ENCODE measurements at regions not wholly inside any gene's neighbourhood (a gene's known extent, or its start where the extent isn't known, plus 50 kb on each side); places are given as distances from the start of the nearest gene placed in this dataset.

- intact Hi-C loops (cut with micrococcal nuclease; ENCODE audit: unreplicated experiment) (no loop called here), in situ Hi-C loops (cut with HindIII; ENCODE audit: extremely low pct_ligation_motif_present, low pct_unique_long_range_greater_than_20kb) (no loop called here)
- no peaks in the 10 kb centered on the region for H4K20me1 ChIP-seq (ENCODE audit: insufficient read depth, low read length)
- H3K27me3 ChIP-seq (ENCODE audit: control insufficient read depth in 1 of 2, insufficient read depth in 2 of 2, low read length in 2 of 2) = no peaks in the 10 kb centered on the region
- no peaks in the 10 kb centered on the region for H3K79me2 ChIP-seq (ENCODE audit: insufficient read depth, low read length)
- DNase-seq (ENCODE audit: low spot score) (no peak), ATAC-seq (peak; percentile 77), FAIRE-seq (no peak)
- CTCF ChIA-PET (ENCODE audit: low intra/inter-chr PET ratio, low total read pairs) = no interaction called here
- no peak overlapping the region for H3K9ac ChIP-seq (ENCODE audit: insufficient read depth, low read depth, low read length)
- no peak overlapping the region for H3K27ac ChIP-seq (ENCODE audit: extremely low read length, insufficient read depth, low read length)
- H3K4me1 ChIP-seq (ENCODE audit: insufficient read depth, low read length) = no peaks in the 10 kb centered on the region
- POLR2A ChIA-PET = no interaction called here
- H3K4me3 ChIP-seq (replicated peaks in 1 of 3; ENCODE audit: insufficient read depth in 1 of 3, low read depth in 2 of 3, low read length in 3 of 3) = no peak overlapping the region
- no TSS peak for BruUV-seq (replicated peaks)
- WGBS (ENCODE audit: low lambda C conversion rate) = 4% methylated on average over 6 of the region's 6 CpGs
- H3K4me2 ChIP-seq (ENCODE audit: low read depth, low read length) = peak overlapping the region; percentile 14; the same call in 1 of the 2 replicates
- H3K9me3 ChIP-seq (ENCODE audit: low read length) = no peaks in the 10 kb centered on the region
- H3K36me3 ChIP-seq (replicated peaks in 1 of 2; ENCODE audit: control insufficient read depth in 1 of 2, insufficient read depth in 2 of 2, low read length in 2 of 2) = no peaks in the 10 kb centered on the region
- TF ChIP-seq ATF1 (CRISPR knock-in tag; IDR thresholded peaks at IDR 0.05) (no peak), CTCF (CRISPR knock-in tag; IDR thresholded peaks at IDR 0.05) (0 out of 2 replicates have a peak, but pooled peaks have one; percentile 15)
- no peak overlapping the region for H2AFZ ChIP-seq (ENCODE audit: low read length)
These were observed 108.1 kb upstream of the IQCM start for GRCh38 chr4:149923736-149924135.

GRCh38 chr4:149927514-149927913, 111.9 kb upstream of the IQCM start:
- Histone ChIP-seq H3K4me3 (replicated peaks in 1 of 3; ENCODE audit: insufficient read depth in 1 of 3, low read depth in 2 of 3, low read length in 3 of 3) (no peak overlapping the region), H3K9ac (ENCODE audit: insufficient read depth, low read depth, low read length) (no peak overlapping the region), H3K4me2 (ENCODE audit: low read depth, low read length) (no peak overlapping the region), H3K27me3 (ENCODE audit: control insufficient read depth in 1 of 2, insufficient read depth in 2 of 2, low read length in 2 of 2) (no peaks in the 10 kb centered on the region), H3K4me1 (ENCODE audit: insufficient read depth, low read length) (no peaks in the 10 kb centered on the region), H3K27ac (ENCODE audit: extremely low read length, insufficient read depth, low read length) (no peak overlapping the region), H3K79me2 (ENCODE audit: insufficient read depth, low read length) (no peaks in the 10 kb centered on the region), H3K36me3 (replicated peaks in 1 of 2; ENCODE audit: control insufficient read depth in 1 of 2, insufficient read depth in 2 of 2, low read length in 2 of 2) (no peaks in the 10 kb centered on the region), H4K20me1 (ENCODE audit: insufficient read depth, low read length) (no peaks in the 10 kb centered on the region), H2AFZ (ENCODE audit: low read length) (no peak overlapping the region), H3K9me3 (ENCODE audit: low read length) (no peaks in the 10 kb centered on the region)
- POLR2A ChIA-PET = no interaction called here
- DNase-seq (ENCODE audit: low spot score) (no peak), FAIRE-seq (no peak), ATAC-seq (no peak)
- CTCF ChIA-PET (ENCODE audit: low intra/inter-chr PET ratio, low total read pairs) = no interaction called here
- WGBS (ENCODE audit: low lambda C conversion rate) = 2% methylated on average over 3 of the region's 3 CpGs
- intact Hi-C loops (cut with micrococcal nuclease; ENCODE audit: unreplicated experiment) = no loop called here
- in situ Hi-C loops (cut with HindIII; ENCODE audit: extremely low pct_ligation_motif_present, low pct_unique_long_range_greater_than_20kb) = no loop called here
- no TSS peak for BruUV-seq (replicated peaks)
- TF ChIP-seq SIX4 (CRISPR knock-in tag; IDR thresholded peaks at IDR 0.05) (no peak), ZNF20 (CRISPR knock-in tag; IDR thresholded peaks at IDR 0.05) (no peak), ARNT2 (CRISPR knock-in tag; IDR thresholded peaks at IDR 0.05; ENCODE audit: low read depth) (no peak), ZNF33B (CRISPR knock-in tag; IDR thresholded peaks at IDR 0.05) (no peak)
